HG02852 (cell line): ENCODE measurements at regions not wholly inside any gene's neighbourhood (a gene's known extent, or its start where the extent isn't known, plus 50 kb on each side); places are given as distances from the start of the nearest gene placed in this dataset.
A peak's percentile ranks its signal among the peaks of the same experiment; 100 is the strongest.

Source experiments
- ATAC-seq: cut with Tn5 transposase; IDR thresholded peaks from one replicate; pipeline ENCODE4 v1.9.1; 2021; ENCODE audit warnings: mild to moderate bottlenecking, moderate library complexity; ENCODE audit not compliant: unreplicated experiment

- ATAC-seq = no peak
Observed at GRCh38 chr14:61891810-61892209, 129.6 kb downstream of the SNAPC1 start.

DNA sequence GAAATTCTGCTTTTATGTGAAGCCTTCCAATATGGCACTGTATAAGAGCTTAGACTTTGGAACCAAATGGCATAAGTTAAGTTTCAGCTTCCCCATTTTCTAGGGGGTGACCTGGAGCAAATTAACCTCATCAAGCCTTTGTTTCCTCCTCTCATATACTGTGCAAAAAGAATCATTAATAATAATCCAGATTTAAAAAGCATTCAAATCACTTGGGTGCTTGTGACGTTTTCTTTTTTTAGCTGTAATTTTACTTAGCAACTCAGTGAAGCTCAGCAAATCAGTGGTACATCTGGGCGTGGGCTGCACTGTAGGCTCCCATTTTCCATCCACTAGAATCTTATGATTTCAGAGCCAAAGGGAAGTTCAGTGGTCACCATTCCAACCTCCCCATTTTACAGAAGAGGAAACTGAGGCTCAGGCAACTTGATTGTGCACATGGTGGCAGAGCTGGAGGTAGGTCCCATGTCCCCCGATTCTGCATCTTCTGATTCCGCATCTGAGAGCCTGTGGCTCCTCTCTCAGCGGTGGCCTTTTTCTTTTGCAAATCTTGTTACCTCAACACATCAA is 131.2 kb downstream of the SNAPC1 start:
- ATAC-seq = no peak

GRCh38 chr14:61894452-61895077 is 132.3 kb downstream of the SNAPC1 start:
- ATAC-seq = peak; percentile 43

GRCh38 chr14:61897300-61897699 is 135.1 kb downstream of the SNAPC1 start:
- no peak for ATAC-seq

DNA sequence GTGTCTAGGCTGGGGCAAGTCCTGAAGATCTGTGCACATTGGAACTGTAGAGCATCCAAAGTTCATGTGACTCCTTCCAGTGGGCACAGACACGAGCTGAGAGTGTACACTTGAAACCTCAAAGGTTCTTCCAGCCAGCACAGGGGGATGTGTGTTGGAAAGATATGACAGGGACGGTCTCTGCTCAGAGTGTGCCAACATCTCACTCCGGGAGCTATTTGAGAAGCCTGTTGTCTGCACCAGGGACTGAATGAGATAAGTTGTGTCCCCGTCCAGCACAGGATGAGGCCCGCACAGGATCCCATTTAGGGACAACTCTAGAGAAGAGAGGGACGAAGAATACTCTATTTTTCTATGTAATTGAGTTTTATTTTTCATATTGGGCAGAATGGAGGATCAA is 136.3 kb downstream of the SNAPC1 start:
- no peak for ATAC-seq

GRCh38 chr14:61899497-61899896 is 137.3 kb downstream of the SNAPC1 start:
- ATAC-seq = no peak

DNA sequence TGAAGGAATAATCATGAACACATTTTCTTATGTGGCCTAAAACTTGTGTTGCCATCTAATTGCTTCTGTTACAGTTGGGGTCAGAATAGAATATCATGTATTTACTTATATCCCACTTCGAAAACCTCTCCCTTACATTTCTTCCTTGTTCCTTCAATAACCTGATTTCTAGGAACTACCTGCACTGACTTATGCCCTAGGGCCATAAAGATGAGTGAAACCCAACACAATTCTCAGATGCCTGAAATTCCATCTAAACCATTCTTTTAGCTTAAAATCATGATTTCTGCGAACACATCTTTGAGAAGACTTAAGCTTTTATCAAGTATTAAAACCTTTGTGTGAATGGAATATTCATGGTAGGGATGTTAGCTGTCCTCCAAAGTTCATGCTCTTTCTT is 142.7 kb downstream of the SNAPC1 start:
- no peak for ATAC-seq

GRCh38 chr14:61911574-61911973 is 149.4 kb downstream of the SNAPC1 start:
- ATAC-seq = no peak

- ATAC-seq = no peak
Observed at GRCh38 chr14:61918998-61919397, 156.8 kb downstream of the SNAPC1 start.

DNA sequence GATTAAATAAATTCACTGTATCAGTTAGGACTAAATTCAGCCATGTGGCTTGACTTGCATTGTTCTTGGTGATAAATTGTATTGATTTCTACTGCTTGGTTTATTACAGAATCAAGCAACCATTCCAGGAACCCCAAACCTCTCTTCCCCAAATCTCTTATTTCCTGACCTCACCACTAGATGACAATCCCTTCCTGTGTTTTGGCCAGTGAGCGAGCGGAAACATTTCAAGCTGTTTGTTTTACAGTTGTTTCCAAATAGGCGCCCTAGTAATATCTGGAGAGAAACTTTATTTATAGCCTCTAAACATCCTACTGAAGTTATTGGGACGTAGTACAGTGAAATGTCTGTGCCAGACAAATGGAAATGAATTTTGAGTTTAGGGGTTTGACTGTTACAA is 161.1 kb downstream of the SNAPC1 start:
- ATAC-seq = no peak

- ATAC-seq = no peak
Observed at GRCh38 chr14:61925043-61925442, 162.8 kb downstream of the SNAPC1 start.

DNA sequence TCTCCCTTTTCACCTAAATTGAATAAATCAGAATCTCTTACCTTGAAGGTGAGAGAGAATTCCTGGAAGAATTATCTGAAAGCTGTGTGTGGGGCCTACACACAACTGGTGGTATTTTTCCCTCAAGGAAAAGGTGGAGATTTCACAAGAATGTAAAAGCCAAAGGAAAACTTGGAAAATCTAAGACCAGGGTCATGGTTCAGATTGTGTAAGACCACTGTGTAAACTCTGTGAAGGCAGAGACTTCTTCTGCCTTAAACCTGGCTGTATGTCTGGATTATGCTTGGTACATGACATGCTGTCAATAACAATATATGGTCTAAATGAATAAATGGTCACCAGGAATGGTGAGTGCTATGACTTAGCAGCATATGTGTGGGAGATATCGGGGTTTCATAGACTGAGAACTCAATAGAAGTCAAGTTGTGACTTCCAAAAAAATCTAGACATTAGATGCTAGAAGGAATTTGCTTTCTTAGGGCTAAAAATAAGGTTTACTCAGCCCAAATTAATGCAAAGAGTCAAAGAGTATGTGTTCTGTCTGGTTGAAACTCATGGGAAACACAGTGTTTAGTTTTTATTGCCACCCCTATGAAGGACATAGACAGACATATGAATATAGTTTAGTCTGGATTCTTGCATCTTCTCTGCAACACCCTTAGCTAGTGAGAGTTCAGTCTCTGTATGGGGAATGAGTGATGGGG is 163.7 kb downstream of the SNAPC1 start:
- no peak for ATAC-seq

- no peak for ATAC-seq
Observed at GRCh38 chr14:61927060-61927459, 164.8 kb downstream of the SNAPC1 start.

DNA sequence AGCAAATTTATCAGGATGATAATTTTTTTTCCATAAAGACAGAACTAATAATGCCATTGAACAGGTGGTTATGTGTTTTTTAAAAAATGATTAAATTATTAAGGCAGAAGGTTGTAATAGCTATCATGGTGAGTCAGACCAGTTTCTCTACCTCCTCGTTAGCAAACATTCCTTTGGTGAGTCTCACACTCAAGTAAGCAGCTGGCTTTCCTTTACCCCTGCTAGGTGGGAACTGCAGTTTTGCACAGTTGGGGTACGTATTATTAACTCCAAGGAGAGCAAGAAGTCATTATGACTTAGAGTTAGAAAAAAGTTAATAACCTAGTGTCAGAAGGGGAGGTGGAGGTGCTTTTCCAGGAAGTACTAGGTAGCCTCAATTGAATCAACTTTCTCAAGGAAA is 165.3 kb downstream of the SNAPC1 start:
- no peak for ATAC-seq

DNA sequence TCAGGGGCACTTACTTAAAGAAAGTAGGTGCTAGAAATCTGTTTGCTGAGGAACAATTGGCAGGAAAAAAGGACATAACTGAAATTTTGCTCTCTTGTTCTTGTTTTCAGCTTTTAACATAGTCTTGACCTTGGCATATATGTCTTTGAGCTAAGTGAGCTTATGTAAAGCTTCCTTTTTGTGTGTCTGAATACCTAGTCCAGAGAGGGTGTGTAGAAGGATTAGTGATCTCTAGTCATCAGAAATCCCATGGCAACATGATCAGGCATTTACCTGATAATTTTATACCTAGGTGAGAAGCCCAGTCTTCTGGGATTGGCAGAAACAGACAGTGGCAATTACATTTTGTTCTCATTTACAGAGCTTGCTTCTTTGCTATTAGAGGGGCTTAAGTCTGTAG is 166.1 kb downstream of the SNAPC1 start:
- no peak for ATAC-seq

DNA sequence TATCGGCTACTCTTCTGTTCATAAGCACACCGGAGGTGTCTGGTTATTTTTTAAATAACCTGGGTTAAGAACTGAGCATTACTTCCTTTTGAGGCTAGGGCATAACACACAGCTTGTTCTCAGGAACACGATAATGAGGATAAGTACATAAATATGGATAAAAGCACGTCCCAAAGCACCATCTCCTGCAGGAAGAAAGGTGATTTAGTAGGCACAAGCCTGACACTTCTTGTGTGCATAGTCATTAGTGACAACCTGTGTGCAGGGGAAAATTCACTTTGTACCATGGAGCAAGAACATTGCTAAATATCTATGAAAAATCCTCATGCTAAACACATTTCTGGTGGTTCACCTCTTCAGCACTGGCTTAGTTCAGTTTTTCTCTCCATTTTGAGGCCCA is 166.5 kb downstream of the SNAPC1 start:
- ATAC-seq = no peak

GRCh38 chr14:61929651-61930050 is 167.4 kb downstream of the SNAPC1 start:
- ATAC-seq = no peak

DNA sequence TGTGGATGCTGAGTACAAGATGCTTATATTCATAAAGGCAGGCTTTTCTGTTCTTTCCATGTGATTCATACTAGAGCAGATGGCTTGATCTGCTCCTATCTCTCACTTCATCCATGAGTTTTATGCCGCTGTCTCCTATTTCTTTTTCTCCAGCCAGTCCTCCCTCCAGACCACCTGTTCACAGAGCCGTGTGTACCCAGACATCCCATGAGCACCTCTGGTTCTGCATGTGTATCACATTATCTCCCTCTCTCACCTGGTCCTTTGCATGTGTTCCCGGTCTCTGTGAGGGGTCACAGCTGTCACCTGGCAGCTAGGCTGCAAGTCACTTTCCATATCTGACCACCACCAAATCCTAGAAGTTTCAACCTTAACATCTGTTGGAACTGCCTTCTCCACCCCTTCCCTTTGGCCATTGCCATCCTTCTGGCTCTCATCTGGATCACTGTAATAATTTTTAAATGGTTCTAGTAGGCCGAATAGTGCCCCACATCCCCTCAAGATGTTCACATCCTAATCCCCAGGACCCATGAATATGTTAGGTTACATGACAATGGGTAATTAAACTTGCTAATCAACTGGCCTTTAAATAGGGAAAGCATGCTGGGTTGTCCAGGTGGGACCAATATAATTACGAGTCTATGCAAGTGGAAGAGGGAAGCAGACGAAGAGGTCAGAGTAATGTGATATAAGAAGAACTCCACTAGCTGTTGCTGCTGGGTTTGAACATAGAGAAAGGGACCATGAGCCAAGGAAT is 168.1 kb downstream of the SNAPC1 start:
- no peak for ATAC-seq

DNA sequence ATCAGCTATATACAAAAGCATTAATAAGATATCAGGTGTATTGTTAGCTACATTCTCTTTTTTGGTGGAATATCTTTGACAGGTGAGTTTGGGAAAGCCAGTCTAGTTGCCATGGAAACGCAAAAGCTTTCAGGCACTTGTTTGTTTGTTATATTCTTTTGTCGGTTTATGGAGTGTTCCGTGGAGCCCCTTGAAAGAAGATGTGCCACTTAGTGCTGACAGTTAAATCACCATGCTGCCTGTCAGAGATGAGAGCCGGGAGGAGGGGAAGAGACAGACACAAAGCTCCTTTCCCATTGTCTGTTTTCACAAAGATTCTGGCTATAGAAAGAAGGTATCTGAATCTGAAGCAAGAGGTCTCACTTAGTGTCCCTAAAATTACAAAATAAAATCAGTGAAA is 170.8 kb downstream of the SNAPC1 start:
- no peak for ATAC-seq

GRCh38 chr14:61934385-61934784 is 172.2 kb downstream of the SNAPC1 start:
- no peak for ATAC-seq

DNA sequence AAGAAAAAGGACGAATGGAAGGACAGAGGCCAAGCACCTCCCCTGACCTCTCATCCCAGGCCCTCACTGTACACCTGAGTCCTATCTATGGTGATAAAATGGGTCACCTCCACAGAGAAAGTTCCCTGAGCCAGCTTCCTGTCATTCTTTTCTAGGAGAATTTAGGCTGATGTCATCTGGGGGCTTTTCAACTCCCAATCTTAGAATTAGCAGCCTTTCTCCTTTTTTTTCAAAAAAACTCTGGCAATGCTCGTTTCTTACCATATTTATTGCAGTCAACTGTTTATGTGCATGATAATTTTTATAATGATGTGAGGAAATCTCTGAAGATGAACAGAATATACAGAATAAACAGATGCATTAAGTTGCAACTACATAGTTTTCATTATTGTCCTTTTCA is 177.6 kb downstream of the SNAPC1 start:
- no peak for ATAC-seq
